ENCODE measurements at regions not wholly inside any gene's neighbourhood (a gene's known extent, or its start where the extent isn't known, plus 50 kb on each side); places are given as distances from the start of the nearest gene placed in this dataset.
A peak's percentile ranks its signal among the peaks of the same experiment; 100 is the strongest.

- DNase-seq = no peak
Observed at GRCh38 chr10:4477664-4478063, 348.3 kb upstream of the AKR1E2 start.

GRCh38 chr10:4475827-4476490, 350.0 kb upstream of the AKR1E2 start:
- no peak for DNase-seq

DNA sequence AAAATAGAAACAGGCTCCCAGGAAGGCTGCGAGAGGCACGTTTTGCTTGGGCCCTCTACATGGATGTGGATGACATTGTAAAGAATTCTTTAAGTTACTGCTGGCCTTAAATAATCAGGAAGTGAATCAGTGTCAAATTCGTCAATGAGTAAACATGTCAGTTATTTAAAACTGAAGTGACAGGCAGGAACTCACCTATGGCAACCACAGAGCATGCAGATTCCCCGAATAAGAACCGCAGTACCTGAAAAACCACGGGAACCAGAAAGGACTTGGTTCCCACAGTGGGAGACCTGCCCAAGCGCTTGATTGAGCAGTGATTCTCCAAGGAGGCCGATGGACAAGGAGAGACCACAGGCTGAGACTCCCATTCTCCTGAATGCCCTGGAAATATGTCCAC, 351.2 kb upstream of the AKR1E2 start:
- peak; percentile 24 for DNase-seq

- no peak for DNase-seq
Observed at GRCh38 chr10:4473977-4474376, 352.0 kb upstream of the AKR1E2 start.

DNA sequence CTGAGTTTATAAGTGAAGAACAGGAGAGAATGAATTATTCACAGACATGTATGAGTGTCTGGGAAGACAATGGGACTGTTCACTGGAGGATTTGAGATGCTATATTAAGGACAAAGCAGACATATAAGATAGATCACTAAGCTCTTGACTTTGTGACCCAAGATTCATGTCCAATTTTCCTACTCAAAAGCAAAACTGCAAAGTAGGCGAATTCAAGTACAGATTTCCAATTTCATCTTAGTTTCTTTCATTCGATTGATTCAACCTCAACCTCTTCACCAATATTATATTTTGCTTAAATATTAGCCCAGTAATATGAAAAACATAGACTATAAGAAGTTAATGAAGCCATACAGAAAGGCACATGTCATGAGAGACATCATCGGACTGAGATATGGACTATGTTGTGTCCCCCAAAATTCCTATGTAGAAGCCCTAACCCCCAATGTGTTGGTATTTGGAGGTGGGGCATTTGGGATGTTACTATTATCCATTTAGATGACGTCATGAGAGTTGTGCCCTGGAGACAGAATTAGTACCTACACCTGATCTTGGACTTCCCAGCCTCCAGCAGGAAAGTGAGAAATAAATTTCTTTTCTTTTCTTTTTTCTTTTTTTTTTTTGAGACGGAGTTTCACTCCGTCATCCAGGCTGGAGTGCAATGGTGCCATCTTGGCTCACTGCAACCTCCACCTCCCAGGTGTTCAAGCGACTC, 353.7 kb upstream of the AKR1E2 start:
- no peak for DNase-seq

DNA sequence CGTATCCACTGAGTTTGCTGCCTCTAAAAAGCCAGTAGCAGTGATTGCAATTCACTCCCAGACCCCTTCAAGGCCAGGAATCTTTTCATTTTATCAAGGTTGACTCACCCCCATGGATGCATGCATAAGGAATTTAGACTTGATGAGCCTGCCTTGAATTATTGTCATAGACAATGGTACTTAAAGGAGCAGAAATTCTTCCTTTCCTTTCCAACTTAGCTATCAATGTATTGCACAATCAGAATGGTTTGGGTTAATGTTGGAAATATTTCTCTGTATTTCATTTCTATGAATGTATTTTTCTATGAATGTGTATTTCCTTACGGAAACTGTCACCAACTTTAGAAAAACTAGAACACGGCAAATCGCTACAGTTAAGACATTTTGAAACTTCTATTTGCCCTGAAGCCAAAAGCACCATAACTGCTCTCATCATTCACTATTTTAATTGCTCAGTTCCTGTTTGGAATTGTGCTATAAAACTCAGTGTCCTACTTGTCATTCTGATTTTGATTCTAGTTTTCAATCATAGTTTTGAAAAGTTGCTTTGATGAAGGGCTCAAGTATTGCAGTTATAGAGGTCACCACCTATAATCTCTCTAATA, 355.7 kb upstream of the AKR1E2 start:
- DNase-seq = no peak

DNA sequence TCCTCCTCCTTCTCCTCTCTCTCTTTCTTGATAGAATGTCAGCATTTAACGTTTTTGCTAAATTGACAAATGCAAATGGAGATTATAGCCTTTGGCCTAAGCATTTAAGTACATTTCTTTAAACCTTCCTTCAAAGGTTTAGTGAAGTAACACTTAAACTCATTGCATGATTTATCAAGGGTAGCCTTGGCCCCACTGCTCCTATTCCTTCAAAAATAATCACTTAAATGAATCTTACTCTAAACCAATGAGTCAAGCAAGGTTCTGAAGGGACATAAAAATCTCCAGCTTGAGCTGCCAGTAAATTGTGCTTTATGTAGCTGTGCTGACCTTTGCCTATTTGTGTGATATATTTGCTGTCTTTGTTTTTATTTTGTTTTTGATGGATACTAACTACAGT, 358.5 kb upstream of the AKR1E2 start:
- DNase-seq = no peak

DNA sequence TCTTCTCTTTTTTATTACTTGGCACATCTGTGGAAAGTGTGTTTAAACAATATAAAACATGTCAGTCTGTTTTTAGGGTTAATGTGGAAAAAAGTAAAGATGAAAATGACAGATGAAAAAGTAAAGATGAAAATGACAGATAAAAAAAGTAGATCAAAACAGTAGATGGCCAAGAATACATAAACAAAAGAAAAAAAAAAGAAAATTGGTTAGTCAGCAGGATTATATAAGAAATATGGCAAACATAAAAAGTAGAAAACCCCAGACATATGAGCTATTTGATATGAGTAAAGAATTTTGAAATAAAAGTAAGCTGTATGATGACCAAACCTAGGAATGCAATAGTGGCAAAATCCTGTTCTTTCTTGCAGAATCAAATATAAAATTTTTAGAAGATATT, 365.7 kb upstream of the AKR1E2 start:
- no peak for DNase-seq

DNA sequence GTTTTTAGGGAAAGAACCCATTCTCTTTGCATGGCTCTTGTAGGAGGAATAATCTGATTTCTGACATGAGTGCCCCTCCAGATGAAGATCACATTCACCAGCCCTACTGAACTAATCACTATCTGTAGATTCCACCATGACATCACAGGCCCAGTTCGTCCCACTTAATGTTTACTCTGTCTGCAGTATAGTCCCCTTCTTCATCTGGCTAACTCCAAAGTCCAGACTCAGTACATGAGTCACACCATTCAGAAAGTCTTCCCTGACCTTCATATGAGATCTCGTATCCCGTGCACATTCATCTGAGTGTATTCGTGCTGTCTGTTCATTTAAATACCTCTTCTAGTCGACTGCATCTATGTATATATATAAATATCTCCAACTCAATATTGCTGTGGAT, 366.5 kb upstream of the AKR1E2 start:
- no peak for DNase-seq

- no peak for DNase-seq
Observed at GRCh38 chr10:4457597-4457996, 368.4 kb upstream of the AKR1E2 start.

- no peak for DNase-seq
Observed at GRCh38 chr10:4456776-4457175, 369.2 kb upstream of the AKR1E2 start.

DNA sequence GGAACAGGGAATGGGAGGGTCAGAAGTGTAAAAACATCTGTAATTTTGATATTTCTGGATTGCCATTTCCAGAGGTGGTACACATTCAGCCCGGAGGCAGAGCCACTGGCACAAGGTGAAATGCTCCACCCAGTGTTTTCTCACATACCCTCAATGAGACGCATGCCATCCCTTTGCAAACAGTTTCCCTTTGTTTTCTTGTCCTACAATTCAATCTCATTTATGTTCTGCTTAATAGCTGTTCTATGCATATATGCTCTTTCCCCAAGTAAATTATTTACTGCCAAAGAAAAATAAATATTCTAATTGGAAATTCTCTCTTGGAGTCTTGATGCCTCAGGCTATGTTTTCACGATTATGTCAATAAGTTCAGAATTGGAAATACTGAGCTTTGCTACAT, 369.7 kb upstream of the AKR1E2 start:
- no peak for DNase-seq

DNA sequence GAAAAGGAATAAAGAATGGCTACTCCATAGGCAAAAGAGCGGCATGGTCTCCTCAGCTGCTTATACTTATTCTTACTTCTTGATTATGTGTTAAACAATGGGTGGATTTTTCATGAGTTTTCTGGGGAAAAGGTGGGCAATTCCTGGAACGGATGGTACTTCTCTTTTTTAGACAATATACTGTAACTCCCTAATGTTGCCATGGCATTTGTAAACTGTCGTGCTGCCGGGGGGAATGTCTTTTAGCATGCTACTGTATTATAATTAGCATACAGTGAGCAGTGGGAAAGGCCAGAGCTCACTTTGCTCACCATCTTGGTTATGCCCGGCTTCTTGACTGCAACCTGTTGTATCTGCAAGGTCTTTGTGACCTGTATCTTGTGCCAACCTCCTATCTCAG, 372.1 kb upstream of the AKR1E2 start:
- DNase-seq = no peak

DNA sequence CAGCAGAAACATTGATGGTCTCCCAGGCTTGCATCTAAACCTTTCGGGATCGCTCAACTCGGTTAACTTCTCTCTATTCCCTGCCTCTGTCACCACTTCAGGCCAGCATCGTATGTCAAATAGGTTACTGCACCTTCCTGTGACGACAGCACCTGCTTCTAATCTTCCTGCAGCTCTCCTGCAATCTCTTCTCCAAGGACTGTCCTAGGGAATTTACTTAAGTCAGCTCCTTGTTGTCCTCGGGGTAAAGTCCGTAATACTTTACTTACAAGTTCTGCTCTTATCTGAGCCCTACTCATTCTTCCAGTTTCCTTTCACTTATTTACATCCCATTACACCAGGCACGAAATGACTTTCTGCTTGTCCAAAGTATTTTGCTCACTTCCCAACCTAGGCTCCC, 372.7 kb upstream of the AKR1E2 start:
- DNase-seq = no peak

- peak; percentile 90 for DNase-seq
Observed at GRCh38 chr10:4450981-4451908, 374.8 kb upstream of the AKR1E2 start.

DNA sequence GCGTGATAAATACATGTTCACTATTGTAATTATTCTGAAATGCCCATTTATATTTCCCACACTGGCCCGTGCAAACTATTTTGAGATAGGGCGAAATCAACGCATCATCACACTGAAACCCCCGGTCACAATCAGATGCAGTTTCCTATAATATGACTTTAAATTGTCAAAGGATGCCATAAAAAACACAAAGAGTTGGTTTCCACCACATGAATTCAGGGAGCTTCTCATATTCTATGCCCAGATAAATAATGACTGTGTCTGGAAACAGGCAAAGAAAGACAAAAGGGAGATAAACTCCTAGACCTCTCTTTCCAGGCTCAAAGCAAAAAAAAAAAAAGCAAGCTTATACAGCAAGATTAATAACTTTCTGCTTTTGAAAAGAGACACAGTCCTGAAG, 375.8 kb upstream of the AKR1E2 start:
- DNase-seq = no peak

DNA sequence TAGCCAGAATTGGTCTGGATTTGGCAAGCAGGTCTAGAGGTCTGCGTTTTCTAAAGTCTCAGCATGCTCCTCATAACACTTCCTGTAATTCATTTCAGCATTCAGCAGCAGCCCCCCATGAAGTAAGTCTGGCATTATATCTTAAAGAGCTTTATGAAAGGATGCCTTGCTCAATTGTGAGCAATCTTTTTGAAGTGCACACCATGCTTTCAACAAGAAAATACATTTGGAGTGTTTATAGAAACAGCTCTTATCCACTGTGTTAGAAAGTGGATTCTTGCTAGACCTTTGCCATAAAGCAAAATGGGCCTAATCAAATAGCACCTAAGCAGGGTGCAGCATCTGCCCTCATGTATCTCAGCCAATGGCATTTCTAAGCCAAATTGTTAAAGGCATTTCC, 378.0 kb upstream of the AKR1E2 start:
- peak; percentile 61 for DNase-seq

DNA sequence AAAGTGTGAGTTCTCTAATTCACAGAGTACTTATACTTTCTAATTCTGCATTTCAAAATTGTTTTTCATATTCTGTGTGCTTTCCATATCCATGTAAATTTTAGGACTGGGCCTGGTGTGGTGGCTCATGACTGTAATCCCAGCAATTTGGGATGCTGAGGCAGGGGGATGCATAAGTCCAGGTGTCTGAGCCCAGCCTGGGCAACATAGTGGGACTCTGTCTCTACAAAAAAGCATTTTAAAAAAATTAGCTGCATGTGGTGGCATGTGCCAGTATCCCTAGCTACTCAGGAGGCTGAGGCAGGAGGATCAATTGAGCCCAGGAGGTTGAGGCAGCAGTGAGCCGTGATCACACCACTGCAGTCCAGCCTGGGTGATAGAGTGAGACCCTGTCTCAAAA, 382.6 kb upstream of the AKR1E2 start:
- DNase-seq = no peak

DNA sequence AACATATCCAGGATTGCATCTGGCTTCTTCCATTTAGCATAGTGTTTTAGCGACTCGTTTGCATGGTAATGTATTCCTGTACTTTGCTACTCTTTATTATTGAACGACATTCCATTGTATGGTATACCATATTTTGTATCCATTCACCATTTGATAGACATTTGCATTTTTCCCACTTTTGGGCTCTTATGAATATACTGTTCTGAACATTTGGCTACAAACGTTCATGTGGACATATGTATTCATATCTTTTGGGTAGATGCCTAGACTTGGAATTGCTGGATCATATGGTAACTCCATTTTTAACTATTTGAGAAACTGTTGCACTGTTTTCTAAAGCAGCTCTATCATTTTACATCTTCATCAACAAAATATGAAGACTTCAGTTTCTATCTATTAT, 383.7 kb upstream of the AKR1E2 start:
- no peak for DNase-seq

GRCh38 chr10:4440260-4440659, 385.7 kb upstream of the AKR1E2 start:
- DNase-seq = no peak

- DNase-seq = no peak
Observed at GRCh38 chr10:4437791-4438190, 388.2 kb upstream of the AKR1E2 start.

- DNase-seq = no peak
Observed at GRCh38 chr10:4437061-4437460, 388.9 kb upstream of the AKR1E2 start.

- DNase-seq = no peak
Observed at GRCh38 chr10:4436103-4436502, 389.9 kb upstream of the AKR1E2 start.
